Neural progenitor cell (in vitro differentiated cells): ENCODE measurements at regions not wholly inside any gene's neighbourhood (a gene's known extent, or its start where the extent isn't known, plus 50 kb on each side); places are given as distances from the start of the nearest gene placed in this dataset.

ENCODE experiments used
- DNase-seq: peaks from one replicate; pipeline ENCODE4 v3.0.0-alpha.2; 2016; ENCODE audit warnings: low spot score
- H2AFZ ChIP-seq: fragments of 200-600 bp; sonication (generic); replicated peaks from 2 replicates; pipeline ENCODE4 v1.6.1; 2016; ENCODE audit warnings: antibody characterized with exemption
- H3F3A ChIP-seq: fragments of 200-600 bp; sonication (generic); 2 replicates; pipeline ENCODE4 v1.6.1; 2016; ENCODE audit warnings: antibody characterized with exemption, low read depth
- H3K27ac ChIP-seq: fragments of 200-600 bp; sonication (generic); 2 replicates; pipeline ENCODE4 v1.5.1; 2016; ENCODE audit warnings: mild to moderate bottlenecking
- H3K27me3 ChIP-seq: fragments of 200-600 bp; sonication (generic); 2 replicates; pipeline ENCODE4 v1.6.1; 2016; ENCODE audit warnings: mild to moderate bottlenecking, moderate library complexity
- H3K36me3 ChIP-seq: fragments of 200-600 bp; sonication (generic); 2 replicates; pipeline ENCODE4 v1.5.1; 2016
- H3K4me1 ChIP-seq: fragments of 200-600 bp; sonication (generic); 2 replicates; pipeline ENCODE4 v1.6.1; 2016; ENCODE audit warnings: mixed run types
- H3K4me2 ChIP-seq: fragments of 200-600 bp; sonication (generic); 2 replicates; pipeline ENCODE4 v1.6.1; 2016
- H3K4me3 ChIP-seq: fragments of 200-600 bp; sonication (generic); 2 replicates; pipeline ENCODE4 v1.5.1; 2016
- H3K79me2 ChIP-seq: fragments of 200-600 bp; sonication (generic); 2 replicates; pipeline ENCODE4 v1.6.1; 2016; ENCODE audit warnings: low read depth
- H3K9ac ChIP-seq: fragments of 200-600 bp; sonication (generic); 2 replicates; pipeline ENCODE4 v1.6.1; 2016
- H3K9me3 ChIP-seq: fragments of 200-600 bp; sonication (generic); 2 replicates; pipeline ENCODE4 v1.5.1; 2016; ENCODE audit warnings: low read depth
- H4K20me1 ChIP-seq: fragments of 200-600 bp; sonication (generic); 2 replicates; pipeline ENCODE4 v1.6.1; 2016; ENCODE audit warnings: low read depth
- H3K27ac Mint-ChIP-seq: 3 replicates; pipeline ENCODE4 v1.8.0; 2021; ENCODE audit warnings: mixed read lengths
- H3K27me3 Mint-ChIP-seq: 2 replicates; pipeline ENCODE4 v1.8.0; 2022; ENCODE audit warnings: low read depth, mild to moderate bottlenecking, inconsistent platforms, moderate library complexity, mixed read lengths; ENCODE audit not compliant: insufficient read depth
- H3K36me3 Mint-ChIP-seq: 3 replicates; pipeline ENCODE4 v1.8.0; 2021; ENCODE audit warnings: mixed read lengths
- H3K4me1 Mint-ChIP-seq: 3 replicates; pipeline ENCODE4 v1.8.0; 2021; ENCODE audit warnings: mixed read lengths
- H3K4me3 Mint-ChIP-seq: 3 replicates; pipeline ENCODE4 v1.8.0; 2021; ENCODE audit warnings: mild to moderate bottlenecking, moderate library complexity, mixed read lengths
- H3K9me3 Mint-ChIP-seq: 3 replicates; pipeline ENCODE4 v1.8.0; 2020; ENCODE audit warnings: mixed read lengths
- EZH2 ChIP-seq: fragments of 200-600 bp; sonication (generic); IDR thresholded peaks from 2 replicates; pipeline ENCODE4 v1.6.1; 2017; ENCODE audit warnings: antibody characterized with exemption, mild to moderate bottlenecking, moderate library complexity
- EZH2phosphoT487 ChIP-seq: fragments of 200-600 bp; sonication (generic); IDR thresholded peaks from 2 replicates; pipeline ENCODE4 v1.6.1; 2017; ENCODE audit warnings: antibody characterized with exemption
- TF ChIP-seq, protein P1 (sequence below): fragments of 200-600 bp; sonication (generic); IDR thresholded peaks from 2 replicates; pipeline ENCODE4 v1.5.1; 2017; ENCODE audit warnings: antibody characterized with exemption, mild to moderate bottlenecking

DNA sequence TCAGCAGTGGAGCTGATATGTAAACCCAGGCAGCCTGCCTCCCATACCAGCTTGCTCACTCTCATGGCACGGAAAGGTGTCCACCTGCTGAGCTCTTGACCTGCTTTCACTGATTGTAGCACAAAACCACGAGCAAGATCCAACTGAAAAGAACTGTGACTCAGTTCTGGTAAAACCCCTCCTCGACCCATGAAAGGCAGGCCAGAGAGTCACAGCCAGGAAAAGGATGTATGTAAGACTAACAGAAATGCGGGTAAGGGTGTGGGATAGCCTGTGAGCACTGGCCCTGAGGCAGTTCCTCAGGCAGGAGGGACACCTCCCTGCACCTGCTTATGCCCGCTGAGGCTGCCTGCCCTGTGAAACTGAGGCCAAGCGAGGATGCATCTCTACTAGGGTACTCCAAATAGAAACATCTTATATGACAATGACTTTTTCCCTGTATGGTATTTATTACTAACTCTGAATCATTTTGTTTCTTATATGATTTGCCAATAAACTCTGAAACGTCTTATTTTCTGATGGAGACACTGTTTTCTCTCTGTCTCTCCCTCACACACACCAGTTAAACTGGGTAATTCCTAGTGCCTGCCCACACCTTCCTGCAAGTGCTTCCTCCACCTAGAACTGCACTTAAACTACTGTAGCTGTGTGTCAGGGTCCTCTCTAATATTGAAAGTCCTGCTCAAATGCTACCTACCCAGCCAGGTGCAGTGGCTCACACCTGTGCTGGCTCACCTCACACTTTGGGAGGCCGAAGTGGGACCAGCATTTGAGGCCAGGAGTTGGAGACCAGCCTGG, 73.3 kb upstream of the GHITM start:
- Histone ChIP-seq H3K9ac (no peak overlapping the region), H3K4me3 (no peak overlapping the region), H3K4me2 (no peak overlapping the region), H4K20me1 (no peaks in the 10 kb centered on the region), H3K27ac (no peak overlapping the region), H3K79me2 (no peaks in the 10 kb centered on the region), H3K27me3 (no peaks in the 10 kb centered on the region), H3K36me3 (no peaks in the 10 kb centered on the region), H2AFZ (no peak overlapping the region), H3K9me3 (no peaks in the 10 kb centered on the region), H3F3A (no peaks in the 10 kb centered on the region), H3K4me1 (peaks cover 5% of the 10 kb centered on the region)
- Mint-ChIP-seq H3K27ac (no peak overlapping the region), H3K27me3 (no peaks in the 10 kb centered on the region), H3K9me3 (peaks cover 5% of the 10 kb centered on the region), H3K36me3 (no peaks in the 10 kb centered on the region), H3K4me3 (no peak overlapping the region), H3K4me1 (no peaks in the 10 kb centered on the region)
- TF ChIP-seq EZH2phosphoT487 (no peak), EZH2 (no peak)
- TF ChIP-seq, protein P1, sequence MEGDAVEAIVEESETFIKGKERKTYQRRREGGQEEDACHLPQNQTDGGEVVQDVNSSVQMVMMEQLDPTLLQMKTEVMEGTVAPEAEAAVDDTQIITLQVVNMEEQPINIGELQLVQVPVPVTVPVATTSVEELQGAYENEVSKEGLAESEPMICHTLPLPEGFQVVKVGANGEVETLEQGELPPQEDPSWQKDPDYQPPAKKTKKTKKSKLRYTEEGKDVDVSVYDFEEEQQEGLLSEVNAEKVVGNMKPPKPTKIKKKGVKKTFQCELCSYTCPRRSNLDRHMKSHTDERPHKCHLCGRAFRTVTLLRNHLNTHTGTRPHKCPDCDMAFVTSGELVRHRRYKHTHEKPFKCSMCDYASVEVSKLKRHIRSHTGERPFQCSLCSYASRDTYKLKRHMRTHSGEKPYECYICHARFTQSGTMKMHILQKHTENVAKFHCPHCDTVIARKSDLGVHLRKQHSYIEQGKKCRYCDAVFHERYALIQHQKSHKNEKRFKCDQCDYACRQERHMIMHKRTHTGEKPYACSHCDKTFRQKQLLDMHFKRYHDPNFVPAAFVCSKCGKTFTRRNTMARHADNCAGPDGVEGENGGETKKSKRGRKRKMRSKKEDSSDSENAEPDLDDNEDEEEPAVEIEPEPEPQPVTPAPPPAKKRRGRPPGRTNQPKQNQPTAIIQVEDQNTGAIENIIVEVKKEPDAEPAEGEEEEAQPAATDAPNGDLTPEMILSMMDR, result no peak
- no peak for DNase-seq

DNA sequence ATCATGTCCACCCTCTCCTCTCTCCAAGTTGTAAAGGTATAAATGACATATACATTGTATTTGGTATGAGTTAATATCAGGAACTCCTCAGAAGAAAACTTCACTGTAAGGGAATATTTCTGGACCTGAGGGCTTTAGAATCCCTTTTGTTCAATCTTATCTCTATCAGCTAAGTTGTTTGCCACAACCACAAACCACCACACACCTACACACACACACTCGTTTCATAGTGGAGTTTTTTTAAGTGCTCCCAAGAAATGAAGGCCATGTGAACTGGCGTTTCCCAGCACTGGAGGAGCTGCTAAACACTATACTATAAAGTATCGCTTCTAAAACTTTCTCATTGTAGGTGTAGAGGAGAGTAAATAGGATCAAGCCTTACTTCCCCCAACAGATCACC, 64.8 kb upstream of the GHITM start:
- no peaks in the 10 kb centered on the region for H3K9me3 ChIP-seq
- no peak overlapping the region for H3K9ac ChIP-seq
- H4K20me1 ChIP-seq, result no peaks in the 10 kb centered on the region
- DNase-seq, result no peak
- H3K4me1 ChIP-seq, result no peaks in the 10 kb centered on the region
- no peak for TF ChIP-seq EZH2
- TF ChIP-seq, protein P1, result no peak
- no peak for TF ChIP-seq EZH2phosphoT487
- no peak overlapping the region for H3K27ac ChIP-seq
- no peak overlapping the region for H3K4me3 ChIP-seq
- Mint-ChIP-seq H3K4me1 (no peaks in the 10 kb centered on the region), H3K27me3 (no peaks in the 10 kb centered on the region), H3K27ac (no peak overlapping the region), H3K4me3 (no peak overlapping the region), H3K36me3 (no peaks in the 10 kb centered on the region), H3K9me3 (peaks cover 5% of the 10 kb centered on the region)
- H3K36me3 ChIP-seq, result no peaks in the 10 kb centered on the region
- no peaks in the 10 kb centered on the region for H3F3A ChIP-seq
- no peak overlapping the region for H2AFZ ChIP-seq
- H3K79me2 ChIP-seq, result no peaks in the 10 kb centered on the region
- no peak overlapping the region for H3K4me2 ChIP-seq
- H3K27me3 ChIP-seq, result no peaks in the 10 kb centered on the region

- no peaks in the 10 kb centered on the region for H3K27me3 Mint-ChIP-seq
- Histone ChIP-seq H2AFZ (no peak overlapping the region), H3K4me1 (no peaks in the 10 kb centered on the region), H3K27ac (no peak overlapping the region), H3K36me3 (no peaks in the 10 kb centered on the region), H3K9ac (no peak overlapping the region), H3F3A (no peaks in the 10 kb centered on the region), H3K9me3 (no peaks in the 10 kb centered on the region), H3K4me2 (no peak overlapping the region), H3K79me2 (no peaks in the 10 kb centered on the region), H3K27me3 (no peaks in the 10 kb centered on the region), H3K4me3 (no peak overlapping the region), H4K20me1 (no peaks in the 10 kb centered on the region)
- H3K4me1 Mint-ChIP-seq, result no peaks in the 10 kb centered on the region
- TF ChIP-seq EZH2phosphoT487 (no peak), EZH2 (no peak)
- TF ChIP-seq, protein P1, result no peak
- H3K36me3 Mint-ChIP-seq, result no peaks in the 10 kb centered on the region
- H3K4me3 Mint-ChIP-seq, result no peak overlapping the region
- H3K27ac Mint-ChIP-seq, result no peak overlapping the region
- no peaks in the 10 kb centered on the region for H3K9me3 Mint-ChIP-seq
- DNase-seq, result no peak
These were observed 63.9 kb upstream of the GHITM start for GRCh38 chr10:84075226-84076046.
